Gastrocnemius medialis (tissue), 4 donors: ENCODE measurements at regions not wholly inside any gene's neighbourhood (a gene's known extent, or its start where the extent isn't known, plus 50 kb on each side); places are given as distances from the start of the nearest gene placed in this dataset.

ENCODE experiments used
- POLR2A ChIP-seq, 2 donors: fragments of 450-650 bp; IDR thresholded peaks; one replicate each; pipeline ENCODE4 v1.6.1; 2017; ENCODE audit warnings: antibody characterized with exemption in 2 of 2, mild to moderate bottlenecking in 2 of 2, moderate library complexity in 2 of 2
- TF ChIP-seq, protein P1 (sequence below), 5 experiments: fragments of 450-650 bp in 3 of 5; fragments of 200-600 bp in 2 of 5; sonication (generic) in 2 of 5; IDR thresholded peaks in 4 of 5; conservative IDR thresholded peaks in 1 of 5; 1 replicate in 4 of 5; 2 replicates in 1 of 5; pipeline ENCODE4 v1.5.1; 2016 to 2019; ENCODE audit warnings: antibody characterized with exemption in 5 of 5, mild to moderate bottlenecking in 3 of 5, moderate library complexity in 3 of 5

DNA sequence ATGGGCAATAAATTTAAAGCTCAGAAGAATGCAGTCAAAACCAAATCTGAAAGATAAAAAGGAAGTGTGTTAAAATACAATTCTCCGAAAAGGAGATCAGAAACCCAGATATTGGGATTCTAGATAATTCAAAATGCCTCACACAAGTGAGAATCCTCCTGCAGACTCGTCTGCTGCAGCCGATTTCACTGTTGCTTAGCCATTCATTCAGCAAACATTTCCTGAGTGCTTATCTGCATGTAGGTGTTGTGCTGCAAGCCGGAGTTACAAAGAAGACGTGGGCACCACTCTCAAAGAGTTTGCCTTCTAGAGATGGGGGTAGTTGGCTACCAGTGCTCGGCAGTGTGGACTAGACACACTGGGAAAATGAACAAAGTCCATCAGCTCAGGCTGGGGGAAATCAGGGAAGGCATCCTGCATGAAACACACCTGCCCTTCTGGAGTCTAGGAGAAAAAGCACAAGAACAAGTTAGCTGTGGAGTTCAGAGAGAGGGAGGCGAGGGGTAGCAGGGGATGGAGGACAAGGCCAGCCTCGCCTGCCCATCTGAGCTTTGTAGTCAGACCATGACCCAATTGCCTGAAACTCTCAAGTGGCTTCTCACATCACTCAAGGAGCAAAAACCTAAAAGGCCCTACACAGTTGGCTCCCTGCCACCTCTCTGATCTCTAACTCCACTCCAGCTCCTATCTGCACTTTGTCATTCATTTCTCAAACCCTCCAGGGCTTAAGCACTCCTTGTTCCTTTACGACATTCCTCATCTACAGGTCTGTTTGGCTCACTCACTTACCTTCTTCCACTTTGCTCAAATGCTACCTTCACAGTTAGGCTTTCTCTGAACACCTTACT lies 310.0 kb upstream of the DDHD1 start:
- TF ChIP-seq POLR2A (IDR thresholded peaks at IDR 0.05), result no peak
- TF ChIP-seq, protein P1, sequence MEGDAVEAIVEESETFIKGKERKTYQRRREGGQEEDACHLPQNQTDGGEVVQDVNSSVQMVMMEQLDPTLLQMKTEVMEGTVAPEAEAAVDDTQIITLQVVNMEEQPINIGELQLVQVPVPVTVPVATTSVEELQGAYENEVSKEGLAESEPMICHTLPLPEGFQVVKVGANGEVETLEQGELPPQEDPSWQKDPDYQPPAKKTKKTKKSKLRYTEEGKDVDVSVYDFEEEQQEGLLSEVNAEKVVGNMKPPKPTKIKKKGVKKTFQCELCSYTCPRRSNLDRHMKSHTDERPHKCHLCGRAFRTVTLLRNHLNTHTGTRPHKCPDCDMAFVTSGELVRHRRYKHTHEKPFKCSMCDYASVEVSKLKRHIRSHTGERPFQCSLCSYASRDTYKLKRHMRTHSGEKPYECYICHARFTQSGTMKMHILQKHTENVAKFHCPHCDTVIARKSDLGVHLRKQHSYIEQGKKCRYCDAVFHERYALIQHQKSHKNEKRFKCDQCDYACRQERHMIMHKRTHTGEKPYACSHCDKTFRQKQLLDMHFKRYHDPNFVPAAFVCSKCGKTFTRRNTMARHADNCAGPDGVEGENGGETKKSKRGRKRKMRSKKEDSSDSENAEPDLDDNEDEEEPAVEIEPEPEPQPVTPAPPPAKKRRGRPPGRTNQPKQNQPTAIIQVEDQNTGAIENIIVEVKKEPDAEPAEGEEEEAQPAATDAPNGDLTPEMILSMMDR (IDR thresholded peaks at IDR 0.05 in 4 of 5, conservative IDR thresholded peaks at IDR 0.05 in 1 of 5), result no peak
